GM12878 (cell line): ENCODE measurements at regions not wholly inside any gene's neighbourhood (a gene's known extent, or its start where the extent isn't known, plus 50 kb on each side); places are given as distances from the start of the nearest gene placed in this dataset.
"Not testable (repeated sequence)": the region's sequence is repeated elsewhere in the genome, so short reads cannot be mapped to it uniquely, and the experiment has no call there.

ENCODE experiments used
- ATAC-seq: fragments of 200-7000 bp; cut with Tn5 transposase; 3 replicates; pipeline ENCODE4 v1.9.1; 2020; ENCODE audit warnings: mild to moderate bottlenecking, moderate library complexity
- BruUV-seq: library from RNA; stranded (reverse); fragments of 400-500 nt; replicated peaks from 2 replicates; lab custom pipeline; 2021; lab: Mats Ljungman, UMichigan
- CTCF ChIA-PET: fragments of 300-600 bp; sonication (Branson Sonifier 250); formaldehyde crosslinking; extraction: SDS; loops from one replicate; lab custom pipeline; 2021; ENCODE audit warnings: inconsistent platforms; lab: Yijun Ruan, JAX
- POLR2A ChIA-PET: fragments of 350-600 bp; formaldehyde crosslinking; extraction: SDS; loops from one replicate; lab custom pipeline; 2021; ENCODE audit warnings: inconsistent platforms; lab: Charles Lee
- RAD21 ChIA-PET: fragments of 300-600 bp; sonication (Branson Sonifier 250); formaldehyde crosslinking; loops from one replicate; lab custom pipeline; 2023; ENCODE audit warnings: antibody characterized with exemption; ENCODE audit not compliant: unreplicated experiment; lab: Charles Lee
- SMC1A ChIA-PET: fragments of 300-600 bp; sonication (Branson Sonifier 250); formaldehyde crosslinking; loops from one replicate; lab custom pipeline; 2023; ENCODE audit not compliant: unreplicated experiment, uncharacterized antibody; lab: Charles Lee
- DNase-seq: peaks from one replicate; pipeline ENCODE4 v3.0.0-alpha.2; 2011; ENCODE audit warnings: low read depth, low spot score
- FAIRE-seq: peaks from 3 replicates; lab custom pipeline; 2011; peaks lifted over from hg19 to GRCh38; lab: Jason Lieb, UNC
- H2AFZ ChIP-seq: 2 replicates; pipeline ENCODE4 v1.6.0; 2011; ENCODE audit warnings: low read depth, low read length, control low read depth; ENCODE audit not compliant: control insufficient read depth
- H3K27ac ChIP-seq: 2 replicates; pipeline ENCODE4 v1.5.1; 2011; ENCODE audit warnings: control low read depth; ENCODE audit not compliant: control insufficient read depth, insufficient read depth
- H3K27me3 ChIP-seq, 2 experiments: replicated peaks in 1 of 2; 2 replicates each; pipeline versions ENCODE4 v1.6.0 to v1.6.1; 2011; ENCODE audit warnings: low read length in 1 of 2; ENCODE audit not compliant: control insufficient read depth in 2 of 2, insufficient read depth in 2 of 2
- H3K36me3 ChIP-seq, 2 experiments: 2 replicates each; pipeline ENCODE4 v1.5.1; 2011; ENCODE audit warnings: low read length in 1 of 2; ENCODE audit not compliant: control insufficient read depth in 2 of 2, insufficient read depth in 2 of 2
- H3K4me1 ChIP-seq: 2 replicates; pipeline ENCODE4 v1.6.1; 2011; ENCODE audit warnings: mild to moderate bottlenecking, low read length, moderate library complexity, mixed read lengths; ENCODE audit not compliant: control insufficient read depth, insufficient read depth
- H3K4me2 ChIP-seq: 2 replicates; pipeline ENCODE4 v1.6.0; 2011; ENCODE audit warnings: control low read depth; ENCODE audit not compliant: control insufficient read depth, insufficient read depth
- H3K4me3 ChIP-seq: fragments of 200-600 bp; sonication (generic); 2 replicates; pipeline ENCODE4 v1.5.1; 2016
- H3K79me2 ChIP-seq: 2 replicates; pipeline ENCODE4 v1.6.0; 2011; ENCODE audit warnings: low read length; ENCODE audit not compliant: control insufficient read depth, insufficient read depth
- H3K9ac ChIP-seq: 2 replicates; pipeline ENCODE4 v1.8.0; 2011; ENCODE audit warnings: low read length, control low read depth, mixed read lengths; ENCODE audit not compliant: control insufficient read depth, insufficient read depth
- H3K9me3 ChIP-seq: replicated peaks from 3 replicates; pipeline ENCODE4 v1.5.1; 2011; ENCODE audit warnings: mild to moderate bottlenecking, low read length; ENCODE audit not compliant: control insufficient read depth, insufficient read depth
- H4K20me1 ChIP-seq: 2 replicates; pipeline ENCODE4 v1.6.0; 2011; ENCODE audit not compliant: control insufficient read depth, insufficient read depth
- ATF7 ChIP-seq: fragments of 450-650 bp; IDR thresholded peaks from 2 replicates; pipeline ENCODE4 v1.6.1; 2016; ENCODE audit warnings: low read depth, mild to moderate bottlenecking
- IKZF2 ChIP-seq, 2 experiments: fragments of 450-650 bp; IDR thresholded peaks; 2 replicates each; pipeline ENCODE4 v1.6.1; 2017; ENCODE audit warnings: mild to moderate bottlenecking in 2 of 2, moderate library complexity in 2 of 2
- MLLT1 ChIP-seq: fragments of 450-650 bp; IDR thresholded peaks from 2 replicates; pipeline ENCODE4 v1.6.1; 2016; ENCODE audit warnings: mild to moderate bottlenecking
- NR2C1 ChIP-seq: fragments of 450-650 bp; IDR thresholded peaks from 2 replicates; pipeline ENCODE4 v1.6.1; 2017; ENCODE audit warnings: antibody characterized with exemption, mild to moderate bottlenecking, moderate library complexity
- PML ChIP-seq: IDR thresholded peaks from 2 replicates; pipeline ENCODE4 v1.6.1; 2012; ENCODE audit warnings: low read length, inconsistent platforms
- POLR2AphosphoS2 ChIP-seq: IDR thresholded peaks from 2 replicates; pipeline ENCODE4 v1.6.1; 2011; ENCODE audit warnings: low read depth, mild to moderate bottlenecking, low read length, improper control_type of control experiment, moderate library complexity
- SP1 ChIP-seq: IDR thresholded peaks from one replicate; pipeline ENCODE4 v1.6.1; 2011; ENCODE audit warnings: low read depth, low read length
- SUPT20H ChIP-seq: IDR thresholded peaks from 2 replicates; pipeline ENCODE4 v1.6.1; 2011; ENCODE audit warnings: low read depth, mild to moderate bottlenecking, low read length, moderate library complexity, borderline replicate concordance; ENCODE audit not compliant: control insufficient read depth
- ZSCAN29 ChIP-seq: fragments of 450-650 bp; IDR thresholded peaks from 2 replicates; pipeline ENCODE4 v1.6.1; 2017; ENCODE audit warnings: mild to moderate bottlenecking, moderate library complexity
- WGBS: methylation state at CpG from one replicate; pipeline ENCODE4 v1.1.6; 2016; ENCODE audit warnings: low lambda C conversion rate; ENCODE audit not compliant: insufficient replicate concordance, insufficient coverage; ENCODE audit errors: missing lambda C conversion rate; 5-methylcytosine and 5-hydroxymethylcytosine counted together
- in situ Hi-C: fragments of 300-500 bp; cut with MboI; formaldehyde crosslinking; loops from 9 replicates; pipeline ENCODE4 v1.14.3; 2018; ENCODE audit warnings: mixed read lengths
- intact Hi-C: fragments of 100-400 bp; cut with micrococcal nuclease; formaldehyde crosslinking; loops from one replicate; pipeline ENCODE4 v1.14.2; 2022; ENCODE audit not compliant: unreplicated experiment
- TF ChIP-seq, protein P1 (sequence below): IDR thresholded peaks from 2 replicates; pipeline ENCODE4 v1.6.1; 2012; ENCODE audit warnings: low read length, inconsistent platforms
- TF ChIP-seq, protein P2 (sequence below): fragments of 450-650 bp; IDR thresholded peaks from 2 replicates; pipeline ENCODE4 v1.6.1; 2017; ENCODE audit warnings: mild to moderate bottlenecking, moderate library complexity

- in situ Hi-C loops (no loop called here), intact Hi-C loops (no loop called here)
- Histone ChIP-seq H3K4me2 (no peak overlapping the region), H3K4me3 (no peak overlapping the region), H3K79me2 (no peaks in the 10 kb centered on the region), H3K9ac (no peak overlapping the region), H3K4me1 (no peaks in the 10 kb centered on the region), H3K36me3 (no peaks in the 10 kb centered on the region), H2AFZ (no peak overlapping the region), H4K20me1 (no peaks in the 10 kb centered on the region), H3K27me3 (no peaks in the 10 kb centered on the region), H3K9me3 (no peaks in the 10 kb centered on the region; the same call in 2 of the 3 replicates), H3K27ac (no peak overlapping the region)
- ChIA-PET POLR2A (no interaction called here), RAD21 (no interaction called here), SMC1A (no interaction called here), CTCF (interaction anchor here (0.6 kb wide), 1 partner anchor 161 kb away, joined by 3 read pairs; no protein-coding TSS in a partner anchor)
- FAIRE-seq (no peak), DNase-seq (no peak), ATAC-seq (no peak)
- no peak for TF ChIP-seq IKZF2 (IDR thresholded peaks at IDR 0.05)
- TF ChIP-seq, protein P1, sequence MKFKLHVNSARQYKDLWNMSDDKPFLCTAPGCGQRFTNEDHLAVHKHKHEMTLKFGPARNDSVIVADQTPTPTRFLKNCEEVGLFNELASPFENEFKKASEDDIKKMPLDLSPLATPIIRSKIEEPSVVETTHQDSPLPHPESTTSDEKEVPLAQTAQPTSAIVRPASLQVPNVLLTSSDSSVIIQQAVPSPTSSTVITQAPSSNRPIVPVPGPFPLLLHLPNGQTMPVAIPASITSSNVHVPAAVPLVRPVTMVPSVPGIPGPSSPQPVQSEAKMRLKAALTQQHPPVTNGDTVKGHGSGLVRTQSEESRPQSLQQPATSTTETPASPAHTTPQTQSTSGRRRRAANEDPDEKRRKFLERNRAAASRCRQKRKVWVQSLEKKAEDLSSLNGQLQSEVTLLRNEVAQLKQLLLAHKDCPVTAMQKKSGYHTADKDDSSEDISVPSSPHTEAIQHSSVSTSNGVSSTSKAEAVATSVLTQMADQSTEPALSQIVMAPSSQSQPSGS: no peak
- no peak for TF ChIP-seq POLR2AphosphoS2
- TF ChIP-seq NR2C1: no peak
- TF ChIP-seq MLLT1: no peak
- TF ChIP-seq ZSCAN29: no peak
- no peak for TF ChIP-seq SP1
- TF ChIP-seq, protein P2, sequence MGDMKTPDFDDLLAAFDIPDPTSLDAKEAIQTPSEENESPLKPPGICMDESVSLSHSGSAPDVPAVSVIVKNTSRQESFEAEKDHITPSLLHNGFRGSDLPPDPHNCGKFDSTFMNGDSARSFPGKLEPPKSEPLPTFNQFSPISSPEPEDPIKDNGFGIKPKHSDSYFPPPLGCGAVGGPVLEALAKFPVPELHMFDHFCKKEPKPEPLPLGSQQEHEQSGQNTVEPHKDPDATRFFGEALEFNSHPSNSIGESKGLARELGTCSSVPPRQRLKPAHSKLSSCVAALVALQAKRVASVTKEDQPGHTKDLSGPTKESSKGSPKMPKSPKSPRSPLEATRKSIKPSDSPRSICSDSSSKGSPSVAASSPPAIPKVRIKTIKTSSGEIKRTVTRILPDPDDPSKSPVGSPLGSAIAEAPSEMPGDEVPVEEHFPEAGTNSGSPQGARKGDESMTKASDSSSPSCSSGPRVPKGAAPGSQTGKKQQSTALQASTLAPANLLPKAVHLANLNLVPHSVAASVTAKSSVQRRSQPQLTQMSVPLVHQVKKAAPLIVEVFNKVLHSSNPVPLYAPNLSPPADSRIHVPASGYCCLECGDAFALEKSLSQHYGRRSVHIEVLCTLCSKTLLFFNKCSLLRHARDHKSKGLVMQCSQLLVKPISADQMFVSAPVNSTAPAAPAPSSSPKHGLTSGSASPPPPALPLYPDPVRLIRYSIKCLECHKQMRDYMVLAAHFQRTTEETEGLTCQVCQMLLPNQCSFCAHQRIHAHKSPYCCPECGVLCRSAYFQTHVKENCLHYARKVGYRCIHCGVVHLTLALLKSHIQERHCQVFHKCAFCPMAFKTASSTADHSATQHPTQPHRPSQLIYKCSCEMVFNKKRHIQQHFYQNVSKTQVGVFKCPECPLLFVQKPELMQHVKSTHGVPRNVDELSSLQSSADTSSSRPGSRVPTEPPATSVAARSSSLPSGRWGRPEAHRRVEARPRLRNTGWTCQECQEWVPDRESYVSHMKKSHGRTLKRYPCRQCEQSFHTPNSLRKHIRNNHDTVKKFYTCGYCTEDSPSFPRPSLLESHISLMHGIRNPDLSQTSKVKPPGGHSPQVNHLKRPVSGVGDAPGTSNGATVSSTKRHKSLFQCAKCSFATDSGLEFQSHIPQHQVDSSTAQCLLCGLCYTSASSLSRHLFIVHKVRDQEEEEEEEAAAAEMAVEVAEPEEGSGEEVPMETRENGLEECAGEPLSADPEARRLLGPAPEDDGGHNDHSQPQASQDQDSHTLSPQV: no peak
- TF ChIP-seq ATF7: no peak
- no peak for TF ChIP-seq SUPT20H
- TF ChIP-seq PML: no peak
- BruUV-seq: no TSS peak
- WGBS: 4% methylated on average over 13 of the region's 13 CpGs
Measured at GRCh38 chr4:189600718-189601435, 339.8 kb upstream of the FRG1 start.

- H3K27me3 ChIP-seq, SMC1A ChIA-PET, H3K79me2 ChIP-seq, ATAC-seq, intact Hi-C loops, CTCF ChIA-PET, DNase-seq, H4K20me1 ChIP-seq, POLR2A ChIA-PET, H3K27ac ChIP-seq, H3K9me3 ChIP-seq, H2AFZ ChIP-seq, RAD21 ChIA-PET, H3K9ac ChIP-seq, H3K4me3 ChIP-seq, H3K4me1 ChIP-seq, BruUV-seq, FAIRE-seq, H3K4me2 ChIP-seq, H3K36me3 ChIP-seq, in situ Hi-C loops: not testable (repeated sequence)
- 2% methylated on average over 3 of the region's 3 CpGs for WGBS
Measured at GRCh38 chr4:189602827-189603226, 337.8 kb upstream of the FRG1 start.
